Non-pigmented ciliary epithelial cell (primary cell): ENCODE measurements at regions not wholly inside any gene's neighbourhood (a gene's known extent, or its start where the extent isn't known, plus 50 kb on each side); places are given as distances from the start of the nearest gene placed in this dataset.

ENCODE experiments used
- DNase-seq: peaks from one replicate; pipeline ENCODE4 v3.0.0-alpha.2; 2010; ENCODE audit warnings: low read depth

DNA sequence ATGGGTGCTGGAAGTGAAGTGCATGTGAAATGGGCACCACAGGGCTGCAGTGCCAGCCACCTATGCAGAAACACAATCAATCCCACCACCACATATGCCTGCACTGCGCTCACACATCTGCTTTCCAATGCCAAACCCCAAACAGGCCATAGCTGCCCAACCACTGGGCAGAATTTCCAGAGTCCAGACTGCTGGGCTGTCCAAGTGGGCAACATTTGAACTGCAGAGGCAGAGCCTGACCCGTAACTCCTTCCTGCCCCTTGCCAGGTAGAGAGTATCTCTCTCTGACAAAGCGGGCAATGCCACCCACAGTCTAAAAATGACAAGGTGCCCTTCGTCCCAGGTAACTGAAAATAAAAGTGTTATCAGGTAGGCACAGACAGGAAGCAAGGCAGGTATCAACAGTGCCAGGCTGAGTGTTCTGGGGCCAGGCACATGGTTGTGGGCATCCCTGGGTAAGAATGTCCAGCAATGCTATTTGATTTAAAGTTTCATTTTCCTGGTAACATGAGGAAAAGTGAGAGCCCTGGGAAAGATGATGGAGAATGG, 79.5 kb downstream of the FOXA2 start:
- DNase-seq, result no peak

DNA sequence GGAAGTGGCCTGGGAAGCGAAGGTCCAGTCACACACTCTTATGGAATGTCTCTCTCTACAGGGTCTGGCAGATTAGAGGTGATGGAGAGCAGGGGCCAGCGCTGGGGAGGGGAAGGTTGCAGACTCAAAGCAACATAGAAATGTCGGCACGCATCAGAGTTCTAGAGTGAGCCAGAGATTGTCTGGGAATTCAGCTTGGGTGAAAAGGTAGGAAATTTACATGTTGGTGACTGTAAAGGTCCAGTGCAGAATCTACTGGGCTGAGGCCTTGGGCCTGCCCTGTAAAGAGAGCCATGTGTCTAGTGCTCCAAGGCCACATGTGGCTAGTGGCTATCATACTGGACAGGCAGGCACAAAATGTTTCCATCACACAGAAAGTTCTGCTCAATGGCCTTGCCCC, 80.8 kb downstream of the FOXA2 start:
- DNase-seq, result no peak

DNA sequence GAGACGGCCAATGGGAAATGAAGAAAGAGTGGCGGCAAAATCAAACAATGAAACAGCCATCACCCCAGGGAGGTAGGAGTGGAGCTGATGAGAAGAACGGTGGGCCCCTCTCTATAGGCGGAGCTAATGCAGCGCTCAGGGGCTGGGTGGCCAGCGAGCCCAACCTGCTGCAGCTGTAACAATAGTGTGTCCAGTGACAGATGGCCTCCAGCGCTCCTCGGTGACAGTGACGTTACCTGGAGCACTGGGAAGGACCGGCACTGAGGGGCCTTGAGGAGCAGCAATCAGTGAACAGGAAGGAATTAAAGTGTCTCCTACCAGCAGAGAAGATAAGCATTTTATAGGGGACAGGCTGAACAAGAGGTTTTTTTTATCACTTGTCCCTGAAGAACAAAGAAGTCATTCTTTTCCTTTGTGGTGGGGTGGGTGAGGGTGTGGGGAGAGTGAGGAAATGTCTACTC, 81.6 kb downstream of the FOXA2 start:
- DNase-seq, result no peak

DNA sequence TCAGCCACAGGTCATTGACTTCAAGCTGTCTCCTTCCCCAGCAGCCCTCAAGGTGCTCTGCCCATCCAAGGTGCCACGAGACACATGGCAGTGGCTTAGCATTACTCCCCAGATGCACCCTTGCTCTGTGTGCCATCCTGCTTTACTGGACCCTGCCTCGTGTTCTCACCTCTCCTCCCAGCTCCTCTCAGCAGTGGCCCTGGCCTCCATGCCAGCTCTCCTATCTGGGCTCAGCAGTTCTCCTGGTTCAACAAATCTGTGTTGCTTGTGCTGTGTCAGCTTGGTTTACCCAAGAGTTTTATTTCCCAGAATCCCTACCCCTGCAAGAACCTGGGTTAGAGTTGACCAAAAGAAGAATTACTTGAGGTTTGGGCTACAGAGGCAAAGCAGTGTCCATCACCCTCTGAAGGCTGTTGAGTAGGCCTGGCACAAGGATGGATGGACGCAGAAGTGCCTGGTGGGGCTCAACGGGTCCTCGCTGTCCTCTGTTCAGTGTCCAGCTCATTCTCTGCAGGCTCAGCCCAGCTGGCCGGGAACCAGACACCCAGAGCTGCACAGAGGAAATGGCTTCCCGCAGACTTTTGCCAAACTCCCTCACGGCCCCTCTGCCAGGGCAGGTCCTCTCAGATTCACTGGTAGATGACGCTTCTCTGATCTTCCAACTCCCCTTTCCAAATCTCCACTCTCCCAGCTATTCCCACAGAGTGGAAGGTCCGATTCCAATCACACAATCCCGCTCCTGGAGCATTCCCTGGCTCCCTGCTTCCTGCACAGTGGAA, 82.6 kb downstream of the FOXA2 start:
- no peak for DNase-seq

DNA sequence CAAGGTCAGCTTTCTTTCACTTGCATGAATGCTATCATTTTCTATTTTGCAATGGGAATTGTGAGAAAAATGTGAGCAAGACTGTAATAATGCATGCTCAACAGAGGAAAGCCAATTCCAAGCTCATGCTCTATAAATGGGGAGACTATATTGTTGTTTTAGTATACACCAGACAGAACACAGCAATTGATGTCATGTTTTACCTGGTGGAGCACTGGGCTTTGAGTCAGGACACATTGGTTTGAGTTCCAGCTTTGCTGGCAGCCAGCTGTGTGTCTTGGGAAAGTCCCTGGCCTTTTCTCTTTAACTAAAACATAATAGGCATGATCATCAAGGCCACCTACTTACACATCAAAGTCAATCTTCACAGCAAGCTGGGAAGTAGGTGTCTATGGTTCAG, 83.3 kb downstream of the FOXA2 start:
- no peak for DNase-seq

DNA sequence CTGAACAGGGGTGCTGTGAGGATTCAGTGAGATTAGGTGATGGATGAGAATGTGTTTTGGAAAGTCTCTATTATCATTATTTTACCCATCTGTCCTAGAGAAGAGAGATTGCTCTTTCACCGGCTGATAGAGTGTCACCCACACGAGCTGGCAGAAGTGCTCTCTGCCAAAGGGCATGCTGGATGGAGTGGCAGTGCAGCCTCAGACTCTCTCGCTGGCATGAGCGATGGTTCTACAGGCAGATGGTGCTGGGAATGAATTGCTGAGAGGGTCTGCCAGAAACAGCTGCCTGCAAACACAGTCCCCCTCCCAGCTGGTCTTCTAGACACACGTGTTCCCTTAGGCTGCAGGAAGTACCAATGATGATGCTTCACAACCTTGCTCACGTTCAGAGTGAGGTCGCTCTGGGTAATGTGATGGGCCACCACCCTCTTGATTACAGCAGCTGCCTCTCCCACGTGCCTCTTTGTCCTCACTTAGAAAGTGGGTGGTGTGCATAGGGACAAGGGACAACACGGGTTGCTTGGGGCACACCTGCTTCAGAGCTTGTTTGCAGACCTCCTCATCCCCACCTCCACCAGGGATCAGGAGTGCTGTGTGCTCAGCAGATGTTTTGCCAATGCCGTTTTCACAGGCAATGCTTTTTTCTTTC, 84.7 kb downstream of the FOXA2 start:
- DNase-seq, result no peak

DNA sequence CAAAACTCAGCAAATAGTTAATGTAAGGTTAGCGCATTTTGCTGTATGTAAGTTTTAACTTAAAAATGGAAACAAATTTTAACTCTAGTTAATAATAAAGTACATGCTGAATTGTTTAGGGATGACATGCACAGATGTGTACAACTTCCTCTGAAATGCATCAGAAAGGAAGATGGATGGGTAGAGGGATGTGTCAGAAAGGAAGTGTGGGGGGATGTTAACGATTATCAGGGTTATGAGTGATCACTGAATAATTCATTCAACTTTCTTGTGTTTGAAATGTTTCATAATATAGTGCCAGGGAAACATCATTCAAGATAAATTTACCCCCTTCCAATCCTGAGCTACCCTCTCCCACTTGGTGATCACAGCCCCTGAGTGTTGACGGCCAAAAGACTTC, 87.6 kb downstream of the FOXA2 start:
- DNase-seq, result no peak

DNA sequence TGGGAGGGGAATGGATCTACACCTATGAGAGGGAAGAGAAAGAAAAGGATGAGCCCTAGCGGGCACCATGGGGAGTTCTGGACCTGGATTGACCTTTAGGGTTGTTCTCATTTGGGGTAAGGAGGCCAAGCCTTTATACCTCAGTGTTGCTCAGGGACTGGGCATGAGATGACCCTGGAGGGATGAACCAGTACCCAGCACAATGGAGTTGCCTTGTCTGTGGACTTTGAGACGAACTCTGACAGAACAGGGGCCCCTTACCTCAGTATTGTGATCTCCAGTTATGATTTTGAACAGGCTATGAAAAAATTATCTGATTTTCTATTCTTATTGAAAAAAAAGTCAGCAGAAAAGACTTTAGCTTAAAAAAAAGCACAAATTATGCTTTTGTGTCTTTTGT, 88.6 kb downstream of the FOXA2 start:
- no peak for DNase-seq

DNA sequence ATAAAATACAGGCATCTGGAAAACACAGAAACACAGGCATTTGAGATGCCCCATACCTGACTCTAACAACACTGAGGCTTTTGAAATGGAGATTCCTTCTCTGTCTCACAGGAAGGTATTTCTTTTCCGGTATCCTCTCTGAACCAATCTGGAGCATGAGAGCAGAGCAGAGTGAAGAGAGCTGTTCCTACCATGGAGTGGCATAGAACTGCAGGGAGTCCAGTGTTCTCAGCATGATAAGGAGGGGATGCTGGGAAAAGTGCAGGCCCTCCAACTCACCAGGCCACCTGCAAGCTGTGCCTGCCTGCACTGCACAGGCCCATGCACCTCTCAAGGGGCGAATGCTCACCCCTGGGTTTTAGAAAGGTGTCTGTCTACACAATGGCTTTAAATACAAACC, 89.2 kb downstream of the FOXA2 start:
- no peak for DNase-seq

DNA sequence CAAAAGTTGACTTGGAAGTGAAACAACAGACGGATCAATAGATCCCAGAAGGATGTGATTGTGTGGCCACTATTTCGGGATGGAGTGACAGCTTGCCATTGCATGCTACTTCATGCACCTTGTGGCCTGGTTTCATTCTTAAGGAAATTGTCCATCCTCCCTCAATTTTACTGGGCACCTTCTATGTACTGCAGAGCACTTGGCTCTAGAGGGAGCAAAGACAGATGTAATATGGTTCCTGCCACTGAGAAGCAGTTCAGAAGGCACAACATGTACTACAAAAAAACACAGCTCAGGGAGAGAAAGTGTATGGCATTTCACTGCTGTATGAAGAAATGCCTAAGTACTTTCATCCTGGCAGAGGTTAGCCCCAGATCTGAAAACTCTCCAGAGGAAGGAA, 91.9 kb downstream of the FOXA2 start:
- no peak for DNase-seq

DNA sequence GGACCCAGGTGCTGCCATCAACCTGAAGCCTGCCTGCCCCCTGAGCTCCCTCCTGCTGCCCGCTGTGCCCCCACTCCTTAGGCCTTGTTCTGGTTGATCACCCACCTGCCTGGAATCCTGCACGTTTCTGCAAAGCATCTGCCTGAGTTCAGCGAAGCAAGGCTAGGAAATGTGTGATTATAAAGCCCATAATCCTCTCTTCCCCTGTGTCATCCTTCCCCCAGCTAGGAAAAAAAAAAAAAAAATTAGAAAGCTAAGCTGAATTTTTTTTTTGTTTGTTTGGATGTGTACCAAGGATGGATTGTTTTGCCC, 93.2 kb downstream of the FOXA2 start:
- no peak for DNase-seq

DNA sequence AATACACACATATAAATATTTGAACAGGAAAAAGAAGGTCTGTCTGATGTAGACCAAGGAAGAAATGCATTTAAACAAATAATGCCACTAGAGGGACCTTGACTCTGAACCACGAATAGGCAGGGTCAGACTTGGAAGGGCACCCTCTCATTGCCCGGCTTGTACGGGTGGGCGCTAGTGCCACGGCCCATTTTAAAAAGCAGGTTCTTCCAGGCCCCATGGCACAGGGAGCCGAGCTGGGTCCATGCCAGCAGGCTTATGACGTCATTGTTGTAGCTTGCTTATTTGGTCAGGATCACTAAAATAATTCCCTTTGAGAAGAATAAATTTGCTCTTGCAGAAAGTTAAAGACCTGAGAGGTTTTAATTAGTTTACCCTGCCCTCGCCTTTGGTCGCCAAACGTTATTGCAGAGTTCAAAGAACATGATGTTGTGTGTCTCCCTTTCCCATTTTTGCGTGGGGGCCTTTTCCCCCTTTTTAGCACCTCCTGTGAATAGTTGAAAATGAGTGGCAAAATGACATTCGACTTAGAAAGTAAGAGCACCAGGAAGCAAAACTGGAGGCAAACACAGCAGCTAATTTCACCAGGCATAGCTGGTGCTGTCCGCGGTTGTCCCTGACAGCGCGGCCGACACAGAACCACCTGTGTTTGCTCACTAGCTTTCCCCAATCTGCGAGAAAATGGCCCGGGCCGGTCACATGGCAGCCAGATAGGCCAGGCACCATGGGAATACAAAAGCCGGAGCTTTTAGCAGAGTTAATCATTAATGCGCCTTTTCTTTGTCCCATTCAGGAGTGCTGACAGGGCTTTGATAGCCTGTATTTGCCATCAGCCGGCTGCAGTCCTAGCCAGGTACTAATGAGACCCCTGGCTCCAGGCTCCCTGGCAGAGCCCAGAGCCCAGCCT, 93.8 kb downstream of the FOXA2 start:
- DNase-seq, result no peak

DNA sequence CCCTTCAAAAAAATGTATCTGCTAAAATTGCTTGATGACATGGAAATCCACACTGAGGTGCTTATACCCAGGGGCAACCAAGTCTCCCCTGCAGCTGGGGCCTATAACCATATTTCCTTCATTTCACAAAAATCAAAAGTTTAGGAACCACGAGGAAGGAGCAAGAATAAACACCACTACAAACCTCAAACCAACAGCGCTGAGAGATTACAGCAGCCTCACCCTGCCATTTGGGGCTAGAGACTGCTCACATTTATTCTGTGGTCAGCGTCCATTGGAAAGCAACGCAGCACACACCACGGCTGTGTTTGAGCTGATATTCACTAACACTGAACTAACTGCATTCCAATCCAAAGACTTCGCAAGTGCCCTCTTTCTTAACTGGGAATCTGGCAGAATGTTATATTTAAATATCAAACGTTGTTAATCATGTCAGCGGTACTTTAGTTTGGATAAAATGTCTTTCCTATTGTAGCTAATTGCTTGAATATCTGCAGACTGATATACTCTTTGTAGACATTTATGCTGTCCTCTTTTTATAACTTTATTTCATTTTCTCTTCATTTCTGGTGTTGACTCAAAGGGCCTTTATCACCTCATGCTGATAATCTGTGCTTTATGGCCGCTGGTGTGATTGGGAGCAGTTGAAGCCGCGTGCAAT, 94.6 kb downstream of the FOXA2 start:
- no peak for DNase-seq

DNA sequence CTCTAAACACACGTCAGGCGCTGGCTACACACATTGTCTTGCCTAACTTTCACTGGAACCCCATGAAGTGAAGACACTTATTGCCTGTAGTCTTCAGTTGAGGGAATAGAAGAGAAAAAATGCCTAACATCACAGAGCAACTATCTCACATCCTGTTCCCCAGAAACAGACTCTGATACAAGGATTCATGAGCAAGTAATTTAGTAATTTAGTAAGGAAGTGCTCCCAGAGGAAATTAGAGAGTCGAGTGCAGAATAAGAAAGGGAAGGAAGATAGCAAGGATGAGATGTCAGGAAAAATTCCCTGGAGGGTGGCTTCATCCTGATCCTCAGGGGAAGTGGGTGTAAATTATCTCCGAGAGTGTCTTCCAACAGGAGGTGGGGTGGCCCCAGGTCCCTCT, 104.0 kb downstream of the FOXA2 start:
- no peak for DNase-seq

DNA sequence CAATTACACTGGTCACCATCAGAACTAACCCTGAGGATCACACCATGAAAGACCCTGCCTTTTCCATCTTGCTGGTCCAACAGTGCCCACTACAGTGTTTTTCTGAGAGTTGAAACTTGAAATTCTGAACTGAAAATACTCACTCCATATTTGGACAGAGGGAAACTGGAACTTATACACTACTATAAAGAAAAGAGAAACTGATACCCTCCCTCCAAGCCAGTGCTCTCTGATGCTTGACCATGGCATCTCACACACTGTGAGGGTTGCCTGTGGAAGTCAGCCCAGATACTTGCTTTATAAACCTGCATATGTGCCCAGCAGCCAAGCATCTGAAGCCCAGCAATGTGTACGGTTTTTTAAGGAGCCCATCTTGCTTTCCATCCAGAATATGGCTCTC, 108.7 kb downstream of the FOXA2 start:
- DNase-seq, result no peak

DNA sequence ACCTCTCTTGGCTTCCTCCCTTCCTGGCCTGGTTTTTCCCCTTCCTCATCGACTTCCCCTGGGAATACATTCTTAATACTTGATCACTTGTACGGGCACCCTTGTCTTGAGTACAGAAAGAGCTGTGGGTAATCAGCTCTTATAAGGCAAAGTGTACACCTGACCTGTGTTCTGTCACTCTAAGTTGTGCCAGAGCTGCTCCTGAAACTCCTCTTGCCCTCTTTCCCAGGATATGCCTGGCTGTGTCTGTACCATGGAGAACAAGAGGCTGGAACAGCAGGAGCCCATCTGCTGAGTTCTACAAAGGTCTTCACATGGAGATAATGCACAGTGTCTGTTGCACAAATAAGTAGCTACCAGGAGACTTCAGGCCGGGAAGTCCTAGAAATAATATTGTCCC, 110.1 kb downstream of the FOXA2 start:
- DNase-seq, result no peak

DNA sequence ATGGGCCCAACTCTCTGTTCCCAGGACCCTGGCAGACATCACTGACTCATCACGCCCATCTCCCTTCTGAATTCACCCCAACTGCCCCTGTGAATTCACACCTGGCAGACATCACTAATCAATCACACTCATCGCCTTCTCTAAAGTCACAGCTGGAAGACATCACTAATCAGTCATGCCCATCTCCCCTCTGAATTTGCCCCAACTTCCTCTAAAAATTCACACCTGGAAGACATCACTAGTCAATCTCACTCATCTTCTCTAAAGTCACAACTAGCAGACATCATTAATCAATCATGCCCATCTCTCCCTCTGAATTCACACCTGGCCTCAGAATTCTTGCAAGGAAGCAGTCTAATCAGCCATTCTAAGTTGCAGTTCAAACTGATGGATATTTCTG, 111.1 kb downstream of the FOXA2 start:
- DNase-seq, result no peak

DNA sequence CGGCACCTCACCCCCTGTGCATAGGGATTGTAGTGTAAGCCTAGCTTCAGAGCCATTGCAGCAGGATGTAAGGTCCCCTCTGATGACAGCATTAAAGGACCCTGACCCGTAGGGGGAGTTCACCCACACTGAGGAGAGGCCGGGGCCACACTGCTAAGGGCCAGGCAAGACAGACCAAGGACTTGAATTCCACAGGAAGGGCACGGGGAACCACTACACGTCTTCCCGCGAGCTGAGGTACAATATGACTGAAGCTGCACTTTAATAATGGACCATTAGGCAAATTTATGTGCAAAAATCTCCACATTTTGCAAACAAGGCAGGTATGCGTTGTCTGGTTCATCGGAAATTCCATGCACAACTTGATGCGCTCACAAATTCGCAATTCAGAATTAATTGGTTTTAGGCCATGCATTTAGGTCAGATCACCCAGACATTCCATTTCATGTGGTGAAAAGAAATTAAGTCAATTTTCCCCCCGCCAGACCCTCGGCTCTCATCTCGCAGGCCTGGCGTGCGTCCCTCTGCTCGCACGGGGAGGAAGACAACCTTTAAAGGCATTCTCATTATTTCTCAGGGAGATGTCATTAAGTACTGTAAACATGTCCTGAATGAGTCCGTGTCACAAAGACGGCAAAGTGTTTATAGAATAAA, 111.8 kb downstream of the FOXA2 start:
- no peak for DNase-seq

DNA sequence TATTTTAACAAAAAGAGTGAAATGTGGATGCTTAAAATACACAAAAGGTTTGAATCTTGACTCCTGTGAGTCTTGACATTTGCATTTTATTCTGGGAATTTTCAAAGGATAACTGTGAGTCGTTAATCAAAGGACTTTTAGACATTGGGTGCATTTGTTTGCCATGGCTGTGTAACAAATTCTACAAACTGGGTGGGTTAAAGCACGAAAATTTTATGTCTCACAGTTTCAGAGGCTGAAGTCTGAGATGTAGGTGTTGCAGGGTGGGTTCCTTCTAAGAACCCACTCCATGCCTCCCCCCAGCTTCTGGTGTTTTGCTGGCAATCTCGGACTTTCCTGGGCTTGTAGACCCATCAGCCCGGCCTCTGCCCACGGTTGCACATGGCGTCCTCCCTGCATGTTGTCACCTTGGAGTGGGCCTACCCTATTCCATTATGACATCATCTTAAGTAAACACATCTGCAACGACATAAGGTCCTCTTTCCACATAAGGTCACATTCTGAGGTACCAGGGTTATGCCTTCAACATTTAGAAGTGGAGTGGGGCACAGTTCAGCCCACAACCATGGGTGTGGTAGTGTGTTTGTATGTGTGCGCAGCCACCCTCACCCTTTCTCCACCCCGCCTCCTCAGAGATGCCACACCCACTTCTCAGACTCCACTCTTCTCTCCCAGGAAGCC, 113.1 kb downstream of the FOXA2 start:
- no peak for DNase-seq

DNA sequence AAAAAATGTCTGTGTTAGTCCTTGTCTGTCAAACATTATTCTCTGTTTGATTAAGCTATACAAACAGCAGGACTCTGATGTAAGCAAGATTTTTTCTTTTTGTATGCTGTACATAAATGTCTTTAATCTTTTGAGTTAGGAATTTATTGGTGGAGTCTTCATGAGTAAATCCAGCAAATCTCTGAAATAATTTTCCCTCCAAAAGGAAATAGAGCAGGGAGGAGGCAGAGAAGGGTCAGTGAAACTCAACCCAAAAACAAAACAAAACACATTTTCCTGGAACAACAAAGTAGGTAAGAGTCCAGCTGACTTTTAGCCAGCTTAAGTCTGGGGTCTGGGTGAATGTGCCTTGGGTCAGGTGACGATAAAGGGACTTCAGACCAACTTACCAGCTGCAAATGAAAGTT, 113.7 kb downstream of the FOXA2 start:
- DNase-seq, result no peak
